PFSK-1 (cell line): ENCODE measurements at regions not wholly inside any gene's neighbourhood (a gene's known extent, or its start where the extent isn't known, plus 50 kb on each side); places are given as distances from the start of the nearest gene placed in this dataset.

Experiments used
- FOXP2 ChIP-seq: optimal IDR thresholded peaks from 2 replicates; pipeline ENCODE3; 2011; ENCODE audit warnings: borderline replicate concordance, control low read depth, inconsistent platforms; ENCODE audit not compliant: insufficient read depth; ENCODE audit errors: extremely low read length, extremely low read depth
- POLR2AphosphoS5 ChIP-seq: IDR thresholded peaks from 2 replicates; pipeline ENCODE4 v1.6.1; 2012; ENCODE audit warnings: low read depth, mild to moderate bottlenecking, control low read depth, low read length, moderate library complexity
- SIN3A ChIP-seq: IDR thresholded peaks from 2 replicates; pipeline ENCODE4 v1.6.1; 2012; ENCODE audit warnings: mild to moderate bottlenecking, low read length, moderate library complexity, borderline replicate concordance; ENCODE audit not compliant: insufficient read depth
- TAF1 ChIP-seq: IDR thresholded peaks from 2 replicates; pipeline ENCODE4 v1.6.1; 2012; ENCODE audit warnings: low read length, control low read depth, borderline replicate concordance; ENCODE audit not compliant: insufficient read depth
- TF ChIP-seq, protein P1 (sequence below), 2 experiments: IDR thresholded peaks; 2 replicates each; pipeline versions ENCODE4 v1.6.1 to v1.8.0; 2011 to 2012; ENCODE audit warnings: low read depth in 2 of 2, low read length in 2 of 2, control low read depth in 1 of 2, inconsistent platforms in 1 of 2, mild to moderate bottlenecking in 1 of 2, moderate library complexity in 1 of 2; ENCODE audit not compliant: insufficient read depth in 1 of 2

DNA sequence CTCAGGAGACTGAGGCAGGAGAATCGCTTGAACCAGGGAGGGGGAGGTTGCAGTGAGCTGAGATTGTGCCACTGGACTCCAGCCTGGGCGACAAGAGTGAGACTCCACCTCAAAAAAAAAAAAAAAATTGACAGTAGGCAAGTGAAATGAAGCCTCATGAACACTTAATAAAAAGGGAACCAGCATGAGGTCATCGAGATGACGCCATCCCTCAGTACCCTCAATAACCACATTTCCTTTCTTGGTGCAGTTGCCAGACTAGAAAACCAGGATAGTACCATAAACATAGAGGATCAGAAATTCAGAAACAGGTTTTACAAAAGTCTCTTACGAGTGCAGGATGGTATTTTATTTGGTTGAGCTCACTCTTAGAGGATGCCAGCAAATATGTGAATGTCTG lies 584.1 kb downstream of the MAFB start:
- no peak for TF ChIP-seq POLR2AphosphoS5
- TF ChIP-seq FOXP2: no peak
- TF ChIP-seq TAF1: no peak
- TF ChIP-seq, protein P1, sequence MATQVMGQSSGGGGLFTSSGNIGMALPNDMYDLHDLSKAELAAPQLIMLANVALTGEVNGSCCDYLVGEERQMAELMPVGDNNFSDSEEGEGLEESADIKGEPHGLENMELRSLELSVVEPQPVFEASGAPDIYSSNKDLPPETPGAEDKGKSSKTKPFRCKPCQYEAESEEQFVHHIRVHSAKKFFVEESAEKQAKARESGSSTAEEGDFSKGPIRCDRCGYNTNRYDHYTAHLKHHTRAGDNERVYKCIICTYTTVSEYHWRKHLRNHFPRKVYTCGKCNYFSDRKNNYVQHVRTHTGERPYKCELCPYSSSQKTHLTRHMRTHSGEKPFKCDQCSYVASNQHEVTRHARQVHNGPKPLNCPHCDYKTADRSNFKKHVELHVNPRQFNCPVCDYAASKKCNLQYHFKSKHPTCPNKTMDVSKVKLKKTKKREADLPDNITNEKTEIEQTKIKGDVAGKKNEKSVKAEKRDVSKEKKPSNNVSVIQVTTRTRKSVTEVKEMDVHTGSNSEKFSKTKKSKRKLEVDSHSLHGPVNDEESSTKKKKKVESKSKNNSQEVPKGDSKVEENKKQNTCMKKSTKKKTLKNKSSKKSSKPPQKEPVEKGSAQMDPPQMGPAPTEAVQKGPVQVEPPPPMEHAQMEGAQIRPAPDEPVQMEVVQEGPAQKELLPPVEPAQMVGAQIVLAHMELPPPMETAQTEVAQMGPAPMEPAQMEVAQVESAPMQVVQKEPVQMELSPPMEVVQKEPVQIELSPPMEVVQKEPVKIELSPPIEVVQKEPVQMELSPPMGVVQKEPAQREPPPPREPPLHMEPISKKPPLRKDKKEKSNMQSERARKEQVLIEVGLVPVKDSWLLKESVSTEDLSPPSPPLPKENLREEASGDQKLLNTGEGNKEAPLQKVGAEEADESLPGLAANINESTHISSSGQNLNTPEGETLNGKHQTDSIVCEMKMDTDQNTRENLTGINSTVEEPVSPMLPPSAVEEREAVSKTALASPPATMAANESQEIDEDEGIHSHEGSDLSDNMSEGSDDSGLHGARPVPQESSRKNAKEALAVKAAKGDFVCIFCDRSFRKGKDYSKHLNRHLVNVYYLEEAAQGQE (IDR thresholded peaks at IDR 0.05; ENCODE audit: insufficient read depth in 1 of 2, low read depth in 2 of 2, low read length in 2 of 2): no peak
- no peak for TF ChIP-seq SIN3A

DNA sequence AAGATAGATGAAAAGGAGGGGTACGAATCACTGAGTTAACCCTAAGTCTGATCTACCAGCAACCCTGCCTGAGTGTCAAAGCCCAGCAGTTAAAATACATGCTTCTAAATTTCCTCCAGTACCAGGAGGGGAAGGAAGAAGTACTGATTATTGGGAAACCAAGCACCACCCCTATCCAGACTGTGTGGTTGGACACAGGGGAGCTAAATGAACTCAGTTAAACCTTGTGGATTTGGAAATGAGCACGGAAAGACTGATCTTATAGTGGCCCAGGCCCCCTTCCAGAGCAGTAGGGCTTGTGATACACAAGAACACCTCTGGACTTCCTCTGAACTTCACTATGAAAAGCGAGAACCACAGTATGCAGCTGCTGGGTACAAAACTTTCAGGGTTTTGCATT lies 585.6 kb downstream of the MAFB start:
- TF ChIP-seq, protein P1 (IDR thresholded peaks at IDR 0.05; ENCODE audit: insufficient read depth in 1 of 2, low read depth in 2 of 2, low read length in 2 of 2): no peak
- no peak for TF ChIP-seq SIN3A
- no peak for TF ChIP-seq POLR2AphosphoS5
- TF ChIP-seq FOXP2: no peak
- no peak for TF ChIP-seq TAF1

DNA sequence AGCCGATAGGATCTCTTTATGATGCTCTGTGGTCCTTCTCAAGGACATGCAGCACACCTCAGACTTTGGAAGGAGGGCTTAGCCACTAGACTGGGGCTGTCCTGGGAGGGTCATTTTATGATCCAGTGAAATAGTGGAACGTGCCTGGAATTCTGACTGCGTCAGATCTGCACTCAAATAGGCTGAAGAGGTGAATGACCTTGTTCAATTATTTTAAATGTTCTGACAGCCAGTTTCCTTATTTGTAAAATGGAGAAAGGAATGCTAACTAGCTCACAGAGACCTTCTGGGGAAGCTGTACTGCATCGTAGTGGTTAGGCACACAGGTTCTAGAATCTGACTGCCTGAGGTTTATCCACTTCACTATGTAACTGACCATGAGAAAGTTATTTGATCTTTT lies 587.5 kb downstream of the MAFB start:
- TF ChIP-seq POLR2AphosphoS5 (no peak), TAF1 (no peak), SIN3A (no peak), FOXP2 (no peak)
- TF ChIP-seq, protein P1 (IDR thresholded peaks at IDR 0.05; ENCODE audit: insufficient read depth in 1 of 2, low read depth in 2 of 2, low read length in 2 of 2): no peak

DNA sequence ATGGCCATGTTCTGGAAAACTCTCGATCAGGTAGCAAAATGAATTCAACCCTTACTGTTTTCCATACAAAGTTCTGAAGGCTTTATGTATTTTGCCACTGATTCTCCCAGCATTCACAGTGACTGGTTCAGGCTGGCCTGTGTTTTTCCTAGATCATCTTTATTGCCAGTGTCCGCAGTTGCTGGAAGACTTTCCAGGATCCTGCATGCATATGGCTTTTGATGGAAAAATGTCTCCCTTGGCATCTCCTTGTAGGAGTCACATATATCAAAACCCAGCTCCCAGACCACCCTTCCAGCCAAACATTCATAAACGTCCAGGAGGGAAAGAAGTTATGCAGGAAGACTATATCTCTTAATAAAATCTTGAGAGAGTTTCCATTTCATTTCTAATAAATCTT lies 588.8 kb downstream of the MAFB start:
- TF ChIP-seq SIN3A (no peak), POLR2AphosphoS5 (no peak), TAF1 (no peak), FOXP2 (no peak)
- TF ChIP-seq, protein P1 (IDR thresholded peaks at IDR 0.05; ENCODE audit: insufficient read depth in 1 of 2, low read depth in 2 of 2, low read length in 2 of 2): no peak

DNA sequence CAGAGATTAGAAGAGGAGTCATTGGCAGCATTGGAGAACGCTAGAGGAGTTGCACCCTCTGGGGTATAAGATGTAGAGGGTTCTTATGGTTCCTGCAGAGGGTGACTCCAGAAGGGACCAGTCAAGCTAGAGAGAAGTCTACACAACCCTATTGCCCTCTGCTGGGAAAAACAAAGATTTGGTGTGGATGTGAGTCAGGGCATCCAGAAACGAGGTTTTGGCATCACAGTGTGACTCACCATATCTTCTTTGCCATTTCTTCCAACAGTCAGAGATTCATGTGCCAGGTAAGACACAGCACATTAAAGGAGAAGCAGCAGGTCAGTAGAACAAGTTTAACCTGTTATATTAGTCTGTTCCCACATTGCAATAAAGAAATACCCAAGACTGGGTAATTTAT lies 598.8 kb downstream of the MAFB start:
- TF ChIP-seq POLR2AphosphoS5 (no peak), FOXP2 (no peak), TAF1 (no peak), SIN3A (no peak)
- TF ChIP-seq, protein P1 (IDR thresholded peaks at IDR 0.05; ENCODE audit: insufficient read depth in 1 of 2, low read depth in 2 of 2, low read length in 2 of 2): no peak
